ENCODE measurements at regions not wholly inside any gene's neighbourhood (a gene's known extent, or its start where the extent isn't known, plus 50 kb on each side); places are given as distances from the start of the nearest gene placed in this dataset.

- no peak overlapping the region for H3K4me3 Mint-ChIP-seq
- ATAC-seq (ENCODE audit: low read depth) (no peak), DNase-seq (no peak)
- no peak overlapping the region for H3K27ac Mint-ChIP-seq
- H3K27ac ChIP-seq (ENCODE audit: low read length in 2 of 2), result no peak overlapping the region
- CTCF ChIA-PET, result no interaction called here
- H3K4me2 ChIP-seq (replicated peaks; ENCODE audit: low read depth, low read length, poor library complexity, severe bottlenecking), result no peak overlapping the region
- H3K4me3 ChIP-seq (ENCODE audit: control extremely low read depth in 1 of 5, extremely low read depth in 1 of 5, insufficient read depth in 1 of 5, low read depth in 2 of 5, low read length in 4 of 5), result no peak overlapping the region
- H3K27me3 Mint-ChIP-seq, result no peaks in the 10 kb centered on the region
- H3K9me3 Mint-ChIP-seq (ENCODE audit: insufficient read depth), result peaks cover 6% of the 10 kb centered on the region
- intact Hi-C loops (cut with micrococcal nuclease), result no loop called here
- no peak overlapping the region for H3K9ac ChIP-seq (ENCODE audit: low read length)
- H3K36me3 ChIP-seq (replicated peaks in 1 of 2; ENCODE audit: control extremely low read depth in 1 of 2, control insufficient read depth in 1 of 2, extremely low read depth in 1 of 2, insufficient read depth in 2 of 2, low read length in 1 of 2), result no peaks in the 10 kb centered on the region
- H3K27me3 ChIP-seq (replicated peaks in 1 of 4; ENCODE audit: control extremely low read depth in 1 of 4, control insufficient read depth in 3 of 4, insufficient read depth in 4 of 4, low read length in 3 of 4), result no peaks in the 10 kb centered on the region
- POLR2A ChIA-PET, result no interaction called here
- no peaks in the 10 kb centered on the region for H3K4me1 Mint-ChIP-seq
- H3K4me1 ChIP-seq (ENCODE audit: control insufficient read depth in 2 of 2, insufficient read depth in 2 of 2, low read length in 2 of 2), result no peaks in the 10 kb centered on the region
- TF ChIP-seq EZH2 (IDR thresholded peaks at IDR 0.05; ENCODE audit: borderline replicate concordance, insufficient read depth, low read depth, low read length, poor library complexity, severe bottlenecking) (no peak), CTCF (IDR thresholded peaks at IDR 0.05) (no peak)
- H4K20me1 ChIP-seq (ENCODE audit: control insufficient read depth, insufficient read depth, low read length, poor library complexity, severe bottlenecking), result no peaks in the 10 kb centered on the region
- H2AFZ ChIP-seq (ENCODE audit: insufficient read depth, low read depth, low read length, poor library complexity, severe bottlenecking), result no peak overlapping the region
- H3K79me2 ChIP-seq (ENCODE audit: control insufficient read depth, insufficient read depth, low read length), result no peaks in the 10 kb centered on the region
- no peaks in the 10 kb centered on the region for H3K9me3 ChIP-seq (ENCODE audit: control extremely low read depth in 1 of 3, control insufficient read depth in 2 of 3, insufficient read depth in 1 of 3, low read length in 2 of 3)
Observed at GRCh38 chr10:106387063-106387462, 777.4 kb downstream of the SORCS1 start.

- Histone ChIP-seq H3K4me1 (ENCODE audit: control insufficient read depth in 2 of 2, insufficient read depth in 2 of 2, low read length in 2 of 2) (no peaks in the 10 kb centered on the region), H2AFZ (ENCODE audit: insufficient read depth, low read depth, low read length, poor library complexity, severe bottlenecking) (no peak overlapping the region), H3K27ac (ENCODE audit: low read length in 2 of 2) (no peak overlapping the region), H3K79me2 (ENCODE audit: control insufficient read depth, insufficient read depth, low read length) (no peaks in the 10 kb centered on the region), H3K27me3 (replicated peaks in 1 of 4; ENCODE audit: control extremely low read depth in 1 of 4, control insufficient read depth in 3 of 4, insufficient read depth in 4 of 4, low read length in 3 of 4) (no peaks in the 10 kb centered on the region), H4K20me1 (ENCODE audit: control insufficient read depth, insufficient read depth, low read length, poor library complexity, severe bottlenecking) (no peaks in the 10 kb centered on the region), H3K4me2 (replicated peaks; ENCODE audit: low read depth, low read length, poor library complexity, severe bottlenecking) (no peak overlapping the region), H3K9me3 (ENCODE audit: control extremely low read depth in 1 of 3, control insufficient read depth in 2 of 3, insufficient read depth in 1 of 3, low read length in 2 of 3) (no peaks in the 10 kb centered on the region), H3K4me3 (ENCODE audit: control extremely low read depth in 1 of 5, extremely low read depth in 1 of 5, insufficient read depth in 1 of 5, low read depth in 2 of 5, low read length in 4 of 5) (no peak overlapping the region), H3K9ac (ENCODE audit: low read length) (no peak overlapping the region), H3K36me3 (replicated peaks in 1 of 2; ENCODE audit: control extremely low read depth in 1 of 2, control insufficient read depth in 1 of 2, extremely low read depth in 1 of 2, insufficient read depth in 2 of 2, low read length in 1 of 2) (no peaks in the 10 kb centered on the region)
- Mint-ChIP-seq H3K4me3 (no peak overlapping the region), H3K9me3 (ENCODE audit: insufficient read depth) (peaks cover 6% of the 10 kb centered on the region), H3K4me1 (no peaks in the 10 kb centered on the region), H3K27ac (no peak overlapping the region), H3K27me3 (no peaks in the 10 kb centered on the region)
- ATAC-seq (ENCODE audit: low read depth), result no peak
- POLR2A ChIA-PET, result no interaction called here
- TF ChIP-seq CTCF (IDR thresholded peaks at IDR 0.05), result no peak
- TF ChIP-seq EZH2 (IDR thresholded peaks at IDR 0.05; ENCODE audit: borderline replicate concordance, insufficient read depth, low read depth, low read length, poor library complexity, severe bottlenecking), result no peak
- intact Hi-C loops (cut with micrococcal nuclease), result no loop called here
- CTCF ChIA-PET, result no interaction called here
- no peak for DNase-seq
- 96% methylated on average over 2 of the region's 5 CpGs for WGBS (ENCODE audit: insufficient coverage)
Observed at GRCh38 chr10:106384496-106384895, 780.0 kb downstream of the SORCS1 start.

Measured in B cell (primary cell).